ENCODE measurements at regions not wholly inside any gene's neighbourhood (a gene's known extent, or its start where the extent isn't known, plus 50 kb on each side); places are given as distances from the start of the nearest gene placed in this dataset.

GRCh38 chr1:58949551-58950220 is 165.8 kb upstream of the JUN start:
- no peak for TF ChIP-seq CTCF (IDR thresholded peaks at IDR 0.05)
- TF ChIP-seq POLR2A (IDR thresholded peaks at IDR 0.05): no peak
